ENCODE measurements at regions not wholly inside any gene's neighbourhood (a gene's known extent, or its start where the extent isn't known, plus 50 kb on each side); places are given as distances from the start of the nearest gene placed in this dataset.

DNA sequence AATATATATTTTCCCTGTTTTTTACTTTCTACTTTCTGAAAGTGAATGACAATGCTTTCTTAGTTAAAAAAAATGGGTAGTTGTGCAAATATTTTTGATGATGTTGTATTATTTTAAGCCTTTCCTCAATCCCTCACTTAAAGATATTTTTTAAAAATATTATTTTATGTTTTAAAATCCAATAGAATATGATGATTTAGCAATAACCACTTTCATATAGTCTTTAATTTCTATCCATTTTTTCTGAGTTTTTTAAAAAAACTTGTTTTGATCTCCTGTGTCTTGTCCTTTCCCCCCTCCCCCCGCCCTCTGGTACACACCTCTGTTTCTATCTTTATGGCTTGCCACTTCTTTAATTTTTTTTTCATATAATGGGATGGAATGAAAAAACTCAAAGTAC, 362.0 kb upstream of the SLITRK6 start:
- DNase-seq (ENCODE audit: extremely low spot score): no peak
- TF ChIP-seq, protein P1, sequence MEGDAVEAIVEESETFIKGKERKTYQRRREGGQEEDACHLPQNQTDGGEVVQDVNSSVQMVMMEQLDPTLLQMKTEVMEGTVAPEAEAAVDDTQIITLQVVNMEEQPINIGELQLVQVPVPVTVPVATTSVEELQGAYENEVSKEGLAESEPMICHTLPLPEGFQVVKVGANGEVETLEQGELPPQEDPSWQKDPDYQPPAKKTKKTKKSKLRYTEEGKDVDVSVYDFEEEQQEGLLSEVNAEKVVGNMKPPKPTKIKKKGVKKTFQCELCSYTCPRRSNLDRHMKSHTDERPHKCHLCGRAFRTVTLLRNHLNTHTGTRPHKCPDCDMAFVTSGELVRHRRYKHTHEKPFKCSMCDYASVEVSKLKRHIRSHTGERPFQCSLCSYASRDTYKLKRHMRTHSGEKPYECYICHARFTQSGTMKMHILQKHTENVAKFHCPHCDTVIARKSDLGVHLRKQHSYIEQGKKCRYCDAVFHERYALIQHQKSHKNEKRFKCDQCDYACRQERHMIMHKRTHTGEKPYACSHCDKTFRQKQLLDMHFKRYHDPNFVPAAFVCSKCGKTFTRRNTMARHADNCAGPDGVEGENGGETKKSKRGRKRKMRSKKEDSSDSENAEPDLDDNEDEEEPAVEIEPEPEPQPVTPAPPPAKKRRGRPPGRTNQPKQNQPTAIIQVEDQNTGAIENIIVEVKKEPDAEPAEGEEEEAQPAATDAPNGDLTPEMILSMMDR (IDR thresholded peaks at IDR 0.05; ENCODE audit: control extremely low read depth, extremely low read depth, low read depth, missing control alignments): no peak
- ChIA-PET CTCF (no interaction called here), POLR2A (no interaction called here)

DNA sequence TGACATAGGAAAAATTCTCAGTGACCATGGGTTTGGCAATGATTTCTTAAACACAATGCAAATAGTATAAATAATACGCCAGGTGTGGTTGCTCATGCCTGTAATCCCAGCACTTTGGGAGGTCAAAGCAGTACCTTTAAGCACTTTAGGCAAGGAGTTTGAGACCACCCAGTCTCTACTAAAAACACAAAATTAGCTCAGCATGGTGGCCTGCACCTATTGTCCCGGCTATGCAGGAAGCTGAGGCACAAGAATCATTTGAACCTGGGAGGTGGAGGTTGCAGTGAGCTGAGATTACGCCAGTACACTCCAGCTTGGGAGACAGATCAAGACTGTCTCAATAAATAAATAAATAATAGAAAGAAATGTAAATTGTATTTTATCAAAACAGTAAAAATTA, 356.5 kb upstream of the SLITRK6 start:
- no peak for DNase-seq (ENCODE audit: extremely low spot score)
- ChIA-PET CTCF (no interaction called here), POLR2A (no interaction called here)
- TF ChIP-seq, protein P1 (IDR thresholded peaks at IDR 0.05; ENCODE audit: control extremely low read depth, extremely low read depth, low read depth, missing control alignments): no peak

DNA sequence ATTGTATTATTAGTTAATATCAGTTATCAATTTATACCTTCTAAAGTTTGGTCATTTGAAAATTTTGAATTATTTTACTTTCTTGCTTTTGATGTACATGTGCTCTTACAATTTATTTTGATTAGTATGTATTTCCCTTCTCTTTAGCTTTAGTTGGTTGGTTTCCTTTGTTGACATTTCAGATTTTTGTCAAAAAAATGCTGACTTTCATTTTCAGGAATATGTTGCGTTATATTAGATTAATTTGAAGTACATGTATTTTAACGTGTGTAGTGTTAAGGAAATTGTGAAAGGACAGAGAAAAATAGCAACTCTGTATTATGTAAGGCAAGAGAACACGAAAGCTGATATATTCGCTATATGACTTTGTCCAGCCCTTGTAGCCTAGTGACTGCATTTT, 342.9 kb upstream of the SLITRK6 start:
- ChIA-PET POLR2A (no interaction called here), CTCF (no interaction called here)
- no peak for DNase-seq (ENCODE audit: extremely low spot score)
- TF ChIP-seq, protein P1 (IDR thresholded peaks at IDR 0.05; ENCODE audit: control extremely low read depth, extremely low read depth, low read depth, missing control alignments): no peak

DNA sequence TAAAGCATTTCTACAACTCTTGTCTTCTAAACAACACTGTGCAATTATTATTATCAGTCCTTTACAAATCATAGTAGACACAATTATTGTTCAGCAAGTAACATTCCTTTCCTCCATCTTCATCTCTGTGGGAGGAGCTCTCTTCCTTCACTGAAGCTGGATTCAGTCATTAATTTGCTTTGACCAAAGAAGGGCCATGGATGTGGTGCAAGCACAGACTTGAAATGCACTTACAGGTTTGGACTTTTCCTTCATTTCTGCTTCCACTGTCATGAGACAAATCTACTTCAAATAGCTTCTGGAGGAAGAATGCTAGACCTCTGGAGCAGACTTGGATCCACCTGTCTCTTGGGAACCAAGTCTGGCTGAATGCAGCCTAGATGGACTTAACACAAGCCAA, 336.6 kb upstream of the SLITRK6 start:
- no peak for DNase-seq (ENCODE audit: extremely low spot score)
- ChIA-PET POLR2A (no interaction called here), CTCF (interaction anchor here (1.0 kb wide), 1 partner anchor 12 kb away, joined by 3 read pairs; no protein-coding TSS in a partner anchor)
- TF ChIP-seq, protein P1 (IDR thresholded peaks at IDR 0.05; ENCODE audit: control extremely low read depth, extremely low read depth, low read depth, missing control alignments): no peak

DNA sequence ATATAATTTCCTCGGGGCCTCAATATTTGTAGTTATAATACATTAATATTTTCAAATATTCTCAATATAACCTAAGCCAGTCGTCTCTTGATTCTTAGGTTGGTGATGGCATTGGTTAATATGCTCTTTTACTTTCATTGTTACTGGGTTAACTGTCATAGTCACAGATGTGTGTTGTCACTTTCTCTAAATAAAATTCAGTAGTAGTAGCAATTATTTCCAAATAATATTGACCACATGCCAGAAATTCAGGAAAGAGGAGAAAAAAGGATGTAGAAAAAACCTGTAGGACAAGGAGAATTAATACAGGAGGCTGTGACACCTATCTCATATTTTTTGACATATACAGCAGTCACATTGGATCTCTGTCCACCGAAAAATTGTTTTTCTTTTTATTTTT, 322.7 kb upstream of the SLITRK6 start:
- CTCF ChIA-PET: no interaction called here

DNA sequence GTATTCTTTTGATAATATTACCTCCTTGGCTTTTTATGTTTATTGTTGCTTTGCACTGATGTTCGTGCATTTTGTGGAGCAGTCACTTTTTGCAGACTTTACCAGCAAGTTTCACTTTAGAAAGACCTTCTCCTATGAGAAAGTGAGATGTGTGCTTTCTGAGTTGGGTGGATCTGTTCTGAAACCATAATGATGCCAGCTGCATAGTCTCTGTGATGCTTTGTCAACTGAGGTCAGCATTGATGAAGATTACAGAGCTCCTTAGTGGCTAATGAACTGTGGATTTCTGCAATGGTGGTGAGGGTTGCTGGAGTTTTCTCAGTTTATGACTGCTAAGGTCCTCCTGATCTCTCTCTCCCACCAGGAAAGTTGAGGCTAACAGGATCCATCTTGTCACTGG, 309.9 kb upstream of the SLITRK6 start:
- TF ChIP-seq, protein P1 (IDR thresholded peaks at IDR 0.05; ENCODE audit: control extremely low read depth, extremely low read depth, low read depth, missing control alignments): no peak
- no peak for DNase-seq (ENCODE audit: extremely low spot score)
- ChIA-PET CTCF (interaction anchor here (1.1 kb wide), 1 partner anchor 20 kb away, joined by 3 read pairs; no protein-coding TSS in a partner anchor), POLR2A (no interaction called here)

More for the DNA sequence above, 322.7 kb upstream of the SLITRK6 start:
- TF ChIP-seq, protein P1 (IDR thresholded peaks at IDR 0.05; ENCODE audit: control extremely low read depth, extremely low read depth, low read depth, missing control alignments): no peak
- no peak for DNase-seq (ENCODE audit: extremely low spot score)
- POLR2A ChIA-PET: no interaction called here

DNA sequence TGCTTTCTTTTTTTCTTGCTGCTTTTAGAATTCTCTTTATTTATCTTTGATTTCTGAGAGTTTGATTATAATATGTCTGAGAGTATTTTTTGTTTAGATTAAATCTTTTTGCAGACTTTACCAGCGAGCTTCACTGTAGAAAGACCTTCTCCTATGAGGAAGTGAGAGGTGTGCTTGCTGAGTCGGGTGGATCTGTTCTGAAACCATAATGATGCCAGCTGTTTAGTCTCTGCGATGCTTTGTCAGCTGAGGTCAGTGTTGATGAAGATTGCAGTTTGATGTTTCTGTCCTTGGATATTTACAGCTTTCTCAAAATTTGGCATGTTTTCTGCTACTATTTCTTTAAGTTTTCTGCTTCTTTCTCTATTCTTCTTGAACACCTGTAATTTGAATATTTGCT, 309.1 kb upstream of the SLITRK6 start:
- TF ChIP-seq, protein P1 (IDR thresholded peaks at IDR 0.05; ENCODE audit: control extremely low read depth, extremely low read depth, low read depth, missing control alignments): no peak
- DNase-seq (ENCODE audit: extremely low spot score): no peak
- CTCF ChIA-PET: no interaction called here
- POLR2A ChIA-PET: no interaction called here
